ENCODE measurements at regions not wholly inside any gene's neighbourhood (a gene's known extent, or its start where the extent isn't known, plus 50 kb on each side); places are given as distances from the start of the nearest gene placed in this dataset.

DNA sequence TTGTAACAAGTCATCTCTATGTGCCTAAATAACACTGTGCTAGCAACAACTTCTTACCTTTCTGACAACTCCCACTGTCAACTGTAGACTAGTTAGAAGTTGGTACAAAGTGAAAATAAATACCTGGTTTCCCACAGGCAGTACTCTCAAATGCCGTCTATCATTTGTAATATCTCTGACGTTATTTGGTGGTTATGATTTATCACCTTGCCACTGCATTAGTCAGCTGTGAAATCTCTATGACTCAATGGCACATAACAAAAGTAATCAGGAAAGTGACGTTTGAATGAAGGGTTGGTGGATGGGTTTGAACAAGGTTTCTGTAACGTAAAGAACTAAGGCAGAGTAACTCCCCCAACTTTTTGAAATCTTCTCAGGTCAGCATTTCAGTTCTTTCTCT, 592.3 kb downstream of the MAT2B start:
- TF ChIP-seq MXI1 (IDR thresholded peaks at IDR 0.05; ENCODE audit: low read depth, low read length): no peak
- TF ChIP-seq TCF7 (IDR thresholded peaks at IDR 0.05; ENCODE audit: borderline replicate concordance): no peak

Measured in GM12878 (cell line).